H1 (cell line): ENCODE measurements at regions not wholly inside any gene's neighbourhood (a gene's known extent, or its start where the extent isn't known, plus 50 kb on each side); places are given as distances from the start of the nearest gene placed in this dataset.

ENCODE experiments used
- CTCF ChIA-PET: fragments of 300-600 bp; sonication (Branson Sonifier 250); formaldehyde crosslinking; loops from one replicate; lab custom pipeline; 2021; ENCODE audit not compliant: partially characterized antibody; lab: Charles Lee
- POLR2A ChIA-PET: fragments of 300-600 bp; sonication (Branson Sonifier 250); formaldehyde crosslinking; loops from one replicate; lab custom pipeline; 2021; ENCODE audit warnings: inconsistent platforms; ENCODE audit not compliant: partially characterized antibody; lab: Charles Lee
- DNase-seq, 2 experiments: peaks; one replicate each; pipeline versions ENCODE4 v3.0.0 to v3.0.0-alpha.2; 2010 to 2022; ENCODE audit warnings: low spot score in 2 of 2, low read depth in 1 of 2, mixed read lengths in 1 of 2
- FAIRE-seq: peaks from 2 replicates; lab custom pipeline; 2011; peaks lifted over from hg19 to GRCh38; lab: Jason Lieb, UNC
- H2AFZ ChIP-seq: 2 replicates; pipeline ENCODE4 v1.8.1; 2012; ENCODE audit warnings: low read length, inconsistent platforms
- H2AK5ac ChIP-seq: 2 replicates; pipeline ENCODE4 v1.6.1; 2013; ENCODE audit warnings: low read depth, low read length
- H2BK120ac ChIP-seq: replicated peaks from 2 replicates; pipeline ENCODE3; 2013; ENCODE audit warnings: low read depth, low read length, inconsistent platforms
- H2BK12ac ChIP-seq: 2 replicates; pipeline ENCODE4 v1.6.1; 2013; ENCODE audit warnings: low read depth, low read length
- H2BK15ac ChIP-seq: 2 replicates; pipeline ENCODE4 v1.6.1; 2013; ENCODE audit warnings: low read length
- H2BK20ac ChIP-seq: 2 replicates; pipeline ENCODE4 v1.6.1; 2013; ENCODE audit warnings: low read length
- H2BK5ac ChIP-seq: 2 replicates; pipeline ENCODE4 v1.6.1; 2013; ENCODE audit warnings: low read depth, low read length
- H3K14ac ChIP-seq: 2 replicates; pipeline ENCODE4 v1.6.1; 2013; ENCODE audit warnings: inconsistent platforms; ENCODE audit not compliant: insufficient read length
- H3K18ac ChIP-seq: 2 replicates; pipeline ENCODE4 v1.6.1; 2013; ENCODE audit warnings: low read length; ENCODE audit errors: extremely low read depth
- H3K23ac ChIP-seq: 2 replicates; pipeline ENCODE4 v1.6.1; 2013; ENCODE audit warnings: inconsistent platforms; ENCODE audit not compliant: insufficient read length
- H3K23me2 ChIP-seq: 2 replicates; pipeline ENCODE4 v1.6.1; 2013; ENCODE audit warnings: low read depth, low read length
- H3K27ac ChIP-seq: 2 replicates; pipeline ENCODE4 v1.6.1; 2011; ENCODE audit warnings: low read depth, low read length, inconsistent platforms
- H3K27me3 ChIP-seq, 4 experiments: replicated peaks in 1 of 4; 1 replicate in 1 of 4; 2 replicates in 3 of 4; pipeline versions ENCODE4 v1.6.1 to v1.8.1; 2011 to 2013; ENCODE audit warnings: low read length in 3 of 4, mild to moderate bottlenecking in 3 of 4, inconsistent platforms in 2 of 4, mixed read lengths in 2 of 4, moderate library complexity in 1 of 4; ENCODE audit not compliant: control insufficient read depth in 3 of 4, insufficient read depth in 3 of 4; ENCODE audit errors: extremely low read depth in 1 of 4
- H3K36me3 ChIP-seq, 4 experiments: 2 replicates each; pipeline versions ENCODE4 v1.6.1 to v1.8.1; 2011 to 2013; ENCODE audit warnings: mild to moderate bottlenecking in 4 of 4, low read length in 3 of 4, moderate library complexity in 2 of 4, control low read depth in 1 of 4, inconsistent platforms in 1 of 4; ENCODE audit not compliant: insufficient read depth in 4 of 4, control insufficient read depth in 2 of 4
- H3K4ac ChIP-seq: replicated peaks from 2 replicates; pipeline ENCODE3; 2013; ENCODE audit warnings: low read length, low read depth, mixed read lengths, inconsistent platforms; ENCODE audit not compliant: insufficient read length
- H3K4me1 ChIP-seq, 4 experiments: replicated peaks in 1 of 4; 1 replicate in 1 of 4; 2 replicates in 3 of 4; pipeline versions ENCODE4 v1.6.1 to v1.8.1; 2011 to 2013; ENCODE audit warnings: low read length in 3 of 4, inconsistent platforms in 2 of 4, mixed read lengths in 1 of 4; ENCODE audit not compliant: insufficient read depth in 4 of 4, control insufficient read depth in 3 of 4
- H3K4me2 ChIP-seq, 2 experiments: 2 replicates each; pipeline versions ENCODE4 v1.6.1 to v1.8.1; 2011 to 2013; ENCODE audit warnings: low read depth in 2 of 2, low read length in 2 of 2, control low read depth in 1 of 2, inconsistent platforms in 1 of 2, mild to moderate bottlenecking in 1 of 2; ENCODE audit not compliant: insufficient read depth in 1 of 2
- H3K4me3 ChIP-seq, 4 experiments: fragments of 200-600, 300-600 bp in 1 of 4; sonication (generic), shearing (Covaris generic), sonication (Bioruptor Twin) in 1 of 4; 2 replicates each; pipeline versions ENCODE4 v1.5.1 to v1.8.1; 2011 to 2016; ENCODE audit warnings: low read length in 4 of 4, low read depth in 3 of 4, control low read depth in 2 of 4, inconsistent platforms in 2 of 4, mild to moderate bottlenecking in 2 of 4, mixed read lengths in 1 of 4, moderate library complexity in 1 of 4; ENCODE audit not compliant: insufficient read depth in 2 of 4; ENCODE audit errors: extremely low read depth in 1 of 4
- H3K56ac ChIP-seq: replicated peaks from 2 replicates; pipeline ENCODE3; 2013; ENCODE audit warnings: low read depth, mild to moderate bottlenecking, mixed read lengths, low read length, inconsistent platforms; ENCODE audit not compliant: insufficient read length
- H3K79me1 ChIP-seq: 2 replicates; pipeline ENCODE4 v1.6.1; 2013; ENCODE audit warnings: low read depth, low read length, control low read depth
- H3K79me2 ChIP-seq, 2 experiments: 2 replicates each; pipeline versions ENCODE4 v1.6.1 to v1.8.1; 2012 to 2013; ENCODE audit warnings: low read length in 2 of 2, mild to moderate bottlenecking in 2 of 2, inconsistent platforms in 1 of 2; ENCODE audit not compliant: insufficient read depth in 2 of 2, control insufficient read depth in 1 of 2
- H3K9ac ChIP-seq, 4 experiments: replicated peaks in 1 of 4; 1 replicate in 1 of 4; 2 replicates in 3 of 4; pipeline versions ENCODE4 v1.6.1 to v1.8.1; 2011 to 2013; ENCODE audit warnings: low read depth in 3 of 4, low read length in 3 of 4, control low read depth in 2 of 4, mild to moderate bottlenecking in 2 of 4, moderate library complexity in 2 of 4, inconsistent platforms in 1 of 4; ENCODE audit errors: extremely low read depth in 1 of 4
- H3K9me3 ChIP-seq, 2 experiments: 2 replicates each; pipeline versions ENCODE4 v1.6.1 to v1.8.1; 2012 to 2013; ENCODE audit warnings: mild to moderate bottlenecking in 2 of 2, moderate library complexity in 2 of 2, control low read depth in 1 of 2, inconsistent platforms in 1 of 2, low read depth in 1 of 2, low read length in 1 of 2, mixed read lengths in 1 of 2; ENCODE audit not compliant: insufficient read depth in 2 of 2
- H4K20me1 ChIP-seq, 2 experiments: replicated peaks in 1 of 2; 2 replicates each; pipeline versions ENCODE3 to v1.8.1; 2011 to 2013; ENCODE audit warnings: inconsistent platforms in 2 of 2, low read length in 2 of 2, mild to moderate bottlenecking in 1 of 2; ENCODE audit not compliant: insufficient read depth in 2 of 2, control insufficient read depth in 1 of 2
- H4K5ac ChIP-seq: 2 replicates; pipeline ENCODE4 v1.6.1; 2013; ENCODE audit warnings: low read length, low read depth, mixed read lengths, inconsistent platforms; ENCODE audit not compliant: insufficient read length
- H4K8ac ChIP-seq: 2 replicates; pipeline ENCODE4 v1.8.0; 2013; ENCODE audit warnings: mild to moderate bottlenecking, moderate library complexity, low read length, inconsistent platforms; ENCODE audit not compliant: insufficient read depth; ENCODE audit errors: extremely low read depth
- H4K91ac ChIP-seq: replicated peaks from 2 replicates; pipeline ENCODE3; 2013; ENCODE audit warnings: low read length, mixed read lengths, inconsistent platforms; ENCODE audit not compliant: insufficient read length
- ATF3 ChIP-seq: IDR thresholded peaks from 2 replicates; pipeline ENCODE4 v1.6.1; 2011; ENCODE audit warnings: low read depth, mild to moderate bottlenecking, low read length; ENCODE audit not compliant: insufficient read depth
- CEBPB ChIP-seq: IDR thresholded peaks from 2 replicates; pipeline ENCODE4 v1.6.1; 2012; ENCODE audit warnings: low read depth, low read length
- CTBP2 ChIP-seq: IDR thresholded peaks from 2 replicates; pipeline ENCODE4 v1.7.0; 2011; ENCODE audit warnings: borderline replicate concordance, mild to moderate bottlenecking, moderate library complexity, mixed read lengths, low read length; ENCODE audit not compliant: insufficient read depth, insufficient read length
- HDAC2 ChIP-seq, 2 experiments: fragments of 300-600 bp in 1 of 2; sonication (generic) in 1 of 2; IDR thresholded peaks; 2 replicates each; pipeline ENCODE4 v1.6.1; 2011 to 2012; ENCODE audit warnings: low read depth in 2 of 2, low read length in 2 of 2, mild to moderate bottlenecking in 2 of 2, moderate library complexity in 2 of 2, borderline replicate concordance in 1 of 2, inconsistent platforms in 1 of 2
- WGBS, 2 experiments: shearing (Covaris generic) in 1 of 2; methylation state at CpG; one replicate each; pipeline versions ENCODE4 v1.1.6 to v1.1.7; 2013 to 2015; ENCODE audit warnings: low lambda C conversion rate in 2 of 2, mixed read lengths in 2 of 2, inconsistent platforms in 1 of 2, low coverage in 1 of 2, missing lambda C conversion rate in 1 of 2; ENCODE audit not compliant: insufficient replicate concordance in 2 of 2, insufficient coverage in 1 of 2, insufficient read length in 1 of 2; ENCODE audit errors: extremely low coverage in 1 of 2, missing lambda C conversion rate in 1 of 2; 5-methylcytosine and 5-hydroxymethylcytosine counted together
- TF ChIP-seq, protein P1 (sequence below), 3 experiments: IDR thresholded peaks; 1 replicate in 2 of 3; 2 replicates in 1 of 3; pipeline versions ENCODE4 v1.5.1 to v1.6.1; 2011; ENCODE audit warnings: low read length in 3 of 3, mild to moderate bottlenecking in 3 of 3, inconsistent platforms in 2 of 3, low read depth in 1 of 3, moderate library complexity in 1 of 3; ENCODE audit not compliant: insufficient read depth in 1 of 3; ENCODE audit errors: control extremely low read depth in 1 of 3
- TF ChIP-seq, protein P2 (sequence below): IDR thresholded peaks from 2 replicates; pipeline ENCODE4 v1.6.1; 2012; ENCODE audit warnings: inconsistent platforms

GRCh38 chr6:50925981-50926380 is 107.3 kb downstream of the TFAP2B start:
- FAIRE-seq (no peak), DNase-seq (no peak)
- Histone ChIP-seq H3K27me3 (no peaks in the 10 kb centered on the region), H3K9me3 (peaks cover 3 to 8% of the 10 kb centered on the region in 2 experiments; a peak in 2 of 4 replicates), H2AFZ (no peak overlapping the region), H3K4me2 (no peak overlapping the region), H2BK15ac (no peak overlapping the region), H3K23me2 (no peaks in the 10 kb centered on the region), H3K56ac (no peak overlapping the region), H3K79me1 (no peaks in the 10 kb centered on the region), H3K23ac (no peak overlapping the region), H3K18ac (no peak overlapping the region), H2BK12ac (no peak overlapping the region), H3K4me3 (no peak overlapping the region), H3K36me3 (no peaks in the 10 kb centered on the region), H3K14ac (no peak overlapping the region), H4K91ac (no peak overlapping the region), H2AK5ac (no peak overlapping the region), H3K4ac (no peak overlapping the region), H4K5ac (no peak overlapping the region), H2BK120ac (no peak overlapping the region), H2BK5ac (no peak overlapping the region), H4K8ac (no peak overlapping the region), H3K79me2 (no peaks in the 10 kb centered on the region), H4K20me1 (no peaks in the 10 kb centered on the region), H3K27ac (no peak overlapping the region), H3K9ac (no peak overlapping the region), H3K4me1 (0 out of 7 replicates have a peak, but pooled peaks cover 0 to 2% (median 0%) of the 10 kb centered on the region in 4 experiments), H2BK20ac (no peak overlapping the region)
- CTCF ChIA-PET, result no interaction called here
- 84% methylated on average over 2 of the region's 2 CpGs; no CpG with 5 or more reads in 1 of the 2 experiments for WGBS, 2 experiments
- POLR2A ChIA-PET, result no interaction called here
- TF ChIP-seq CEBPB, result no peak
- TF ChIP-seq, protein P1, sequence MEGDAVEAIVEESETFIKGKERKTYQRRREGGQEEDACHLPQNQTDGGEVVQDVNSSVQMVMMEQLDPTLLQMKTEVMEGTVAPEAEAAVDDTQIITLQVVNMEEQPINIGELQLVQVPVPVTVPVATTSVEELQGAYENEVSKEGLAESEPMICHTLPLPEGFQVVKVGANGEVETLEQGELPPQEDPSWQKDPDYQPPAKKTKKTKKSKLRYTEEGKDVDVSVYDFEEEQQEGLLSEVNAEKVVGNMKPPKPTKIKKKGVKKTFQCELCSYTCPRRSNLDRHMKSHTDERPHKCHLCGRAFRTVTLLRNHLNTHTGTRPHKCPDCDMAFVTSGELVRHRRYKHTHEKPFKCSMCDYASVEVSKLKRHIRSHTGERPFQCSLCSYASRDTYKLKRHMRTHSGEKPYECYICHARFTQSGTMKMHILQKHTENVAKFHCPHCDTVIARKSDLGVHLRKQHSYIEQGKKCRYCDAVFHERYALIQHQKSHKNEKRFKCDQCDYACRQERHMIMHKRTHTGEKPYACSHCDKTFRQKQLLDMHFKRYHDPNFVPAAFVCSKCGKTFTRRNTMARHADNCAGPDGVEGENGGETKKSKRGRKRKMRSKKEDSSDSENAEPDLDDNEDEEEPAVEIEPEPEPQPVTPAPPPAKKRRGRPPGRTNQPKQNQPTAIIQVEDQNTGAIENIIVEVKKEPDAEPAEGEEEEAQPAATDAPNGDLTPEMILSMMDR (IDR thresholded peaks at IDR 0.05; ENCODE audit: control extremely low read depth in 1 of 3, insufficient read depth in 1 of 3, low read depth in 1 of 3, low read length in 3 of 3), result no peak
- TF ChIP-seq, protein P2, sequence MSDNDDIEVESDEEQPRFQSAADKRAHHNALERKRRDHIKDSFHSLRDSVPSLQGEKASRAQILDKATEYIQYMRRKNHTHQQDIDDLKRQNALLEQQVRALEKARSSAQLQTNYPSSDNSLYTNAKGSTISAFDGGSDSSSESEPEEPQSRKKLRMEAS, result no peak
- no peak for TF ChIP-seq ATF3
- TF ChIP-seq HDAC2 (IDR thresholded peaks at IDR 0.05; ENCODE audit: borderline replicate concordance in 1 of 2, low read depth in 2 of 2, low read length in 2 of 2), result no peak
- no peak for TF ChIP-seq CTBP2
